ENCODE measurements at regions not wholly inside any gene's neighbourhood (a gene's known extent, or its start where the extent isn't known, plus 50 kb on each side); places are given as distances from the start of the nearest gene placed in this dataset.

- no peak overlapping the region for H3K4me3 ChIP-seq (ENCODE audit: low read depth, low read length)
- H3K27ac ChIP-seq = no peak overlapping the region
- H3K9me3 ChIP-seq (ENCODE audit: severe bottlenecking) = no peaks in the 10 kb centered on the region
- DNase-seq = no peak
- no peaks in the 10 kb centered on the region for H3K36me3 ChIP-seq
- TF ChIP-seq CTCF (IDR thresholded peaks at IDR 0.05; ENCODE audit: low read depth, low read length) = no peak
- H3K27me3 ChIP-seq (ENCODE audit: insufficient read depth, low read depth, severe bottlenecking) = no peaks in the 10 kb centered on the region
These were observed 134.8 kb upstream of the HNRNPA3 start for GRCh38 chr2:177077778-177078177.

GRCh38 chr2:177078416-177078815, 134.2 kb upstream of the HNRNPA3 start:
- Histone ChIP-seq H3K9me3 (ENCODE audit: severe bottlenecking) (no peaks in the 10 kb centered on the region), H3K27ac (no peak overlapping the region), H3K4me3 (ENCODE audit: low read depth, low read length) (no peak overlapping the region), H3K27me3 (ENCODE audit: insufficient read depth, low read depth, severe bottlenecking) (no peaks in the 10 kb centered on the region), H3K36me3 (no peaks in the 10 kb centered on the region)
- TF ChIP-seq CTCF (IDR thresholded peaks at IDR 0.05; ENCODE audit: low read depth, low read length) = no peak
- DNase-seq = no peak

- H3K27ac ChIP-seq = no peak overlapping the region
- no peak overlapping the region for H3K4me3 ChIP-seq (ENCODE audit: low read depth, low read length)
- no peaks in the 10 kb centered on the region for H3K9me3 ChIP-seq (ENCODE audit: severe bottlenecking)
- no peak for TF ChIP-seq CTCF (IDR thresholded peaks at IDR 0.05; ENCODE audit: low read depth, low read length)
- no peaks in the 10 kb centered on the region for H3K36me3 ChIP-seq
- no peak for DNase-seq
- H3K27me3 ChIP-seq (ENCODE audit: insufficient read depth, low read depth, severe bottlenecking) = no peaks in the 10 kb centered on the region
These were observed 133.7 kb upstream of the HNRNPA3 start for GRCh38 chr2:177078855-177079254.

GRCh38 chr2:177080746-177081284, 131.8 kb upstream of the HNRNPA3 start:
- no peak for DNase-seq
- H3K27ac ChIP-seq = no peak overlapping the region
- H3K4me3 ChIP-seq (ENCODE audit: low read depth, low read length) = no peak overlapping the region
- H3K36me3 ChIP-seq = no peaks in the 10 kb centered on the region
- TF ChIP-seq CTCF (IDR thresholded peaks at IDR 0.05; ENCODE audit: low read depth, low read length) = no peak
- no peaks in the 10 kb centered on the region for H3K27me3 ChIP-seq (ENCODE audit: insufficient read depth, low read depth, severe bottlenecking)
- no peaks in the 10 kb centered on the region for H3K9me3 ChIP-seq (ENCODE audit: severe bottlenecking)

GRCh38 chr2:177084607-177085006, 128.0 kb upstream of the HNRNPA3 start:
- no peak for DNase-seq
- no peak for TF ChIP-seq CTCF (IDR thresholded peaks at IDR 0.05; ENCODE audit: low read depth, low read length)
- Histone ChIP-seq H3K27ac (no peak overlapping the region), H3K27me3 (ENCODE audit: insufficient read depth, low read depth, severe bottlenecking) (no peaks in the 10 kb centered on the region), H3K9me3 (ENCODE audit: severe bottlenecking) (no peaks in the 10 kb centered on the region), H3K4me3 (ENCODE audit: low read depth, low read length) (no peak overlapping the region), H3K36me3 (no peaks in the 10 kb centered on the region)

GRCh38 chr2:177088529-177088928, 124.1 kb upstream of the HNRNPA3 start:
- no peak for TF ChIP-seq CTCF (IDR thresholded peaks at IDR 0.05; ENCODE audit: low read depth, low read length)
- Histone ChIP-seq H3K4me3 (ENCODE audit: low read depth, low read length) (no peak overlapping the region), H3K9me3 (ENCODE audit: severe bottlenecking) (no peaks in the 10 kb centered on the region), H3K27me3 (ENCODE audit: insufficient read depth, low read depth, severe bottlenecking) (no peaks in the 10 kb centered on the region), H3K36me3 (no peaks in the 10 kb centered on the region), H3K27ac (no peak overlapping the region)
- no peak for DNase-seq

Data from WERI-Rb-1 (cell line).